EL (cell line): ENCODE measurements at regions not wholly inside any gene's neighbourhood (a gene's known extent, or its start where the extent isn't known, plus 50 kb on each side); places are given as distances from the start of the nearest gene placed in this dataset.
"Not testable (repeated sequence)": the region's sequence is repeated elsewhere in the genome, so short reads cannot be mapped to it uniquely, and the experiment has no call there.

ENCODE experiments used
- DNase-seq: peaks from one replicate; pipeline ENCODE4 v3.0.0-alpha.2; 2016

DNA sequence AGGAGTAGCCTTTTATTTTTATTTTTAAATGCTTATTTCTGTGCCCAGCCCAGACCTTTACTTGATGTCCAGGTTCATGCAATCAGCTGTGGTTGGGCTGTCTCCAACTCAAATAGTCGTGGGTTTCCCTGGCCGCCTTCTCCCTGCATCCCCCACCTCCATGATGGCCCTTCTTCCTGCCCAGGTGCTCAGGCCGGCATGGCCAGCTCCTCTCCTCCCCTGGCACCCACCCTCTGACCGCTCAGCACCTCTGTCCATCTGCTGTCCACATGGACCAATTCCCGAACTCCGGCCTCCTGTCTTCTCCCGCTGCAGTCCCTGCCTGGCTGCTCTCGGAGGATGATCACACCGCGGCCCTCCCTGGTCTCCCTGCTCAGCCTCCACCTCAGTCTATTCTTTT lies 81.2 kb upstream of the SULF2 start:
- no peak for DNase-seq

DNA sequence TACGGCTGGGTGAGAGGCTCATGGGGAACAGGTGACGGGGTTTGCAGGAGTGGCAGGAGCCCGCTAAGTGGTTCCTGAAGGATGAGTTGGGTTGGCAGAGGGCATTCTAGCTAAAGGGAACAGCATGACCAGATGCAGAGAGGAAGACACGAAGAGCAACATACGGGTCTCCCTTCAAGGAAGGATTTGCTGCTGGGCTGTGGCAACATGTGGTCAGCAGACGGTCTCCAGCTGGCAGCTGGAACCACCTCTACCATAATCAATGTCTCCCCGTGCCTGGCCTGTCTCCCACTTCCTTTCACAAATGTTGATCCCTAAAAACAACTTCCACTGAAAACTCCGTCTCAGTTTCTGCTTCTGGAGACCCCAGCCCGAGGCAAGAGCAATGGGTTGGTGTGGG lies 80.6 kb upstream of the SULF2 start:
- no peak for DNase-seq

DNA sequence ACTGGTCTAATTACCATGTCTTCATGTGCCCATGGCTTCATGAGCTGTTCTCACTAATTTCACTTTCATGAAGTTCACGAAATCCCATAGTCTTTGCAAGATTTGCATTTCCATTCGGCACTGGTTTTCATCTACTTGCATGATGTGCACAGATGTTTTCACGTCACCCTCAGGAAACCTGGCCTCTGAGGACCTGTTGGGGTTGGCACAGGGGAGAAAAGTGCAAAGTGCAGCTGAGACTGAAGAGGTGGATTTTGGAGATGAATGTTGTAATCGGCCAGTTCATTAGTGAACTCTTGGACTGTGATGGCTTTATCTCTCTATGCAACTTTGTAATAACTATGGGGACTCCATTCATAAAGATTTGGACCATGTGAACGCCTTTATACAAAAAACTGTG lies 80.2 kb upstream of the SULF2 start:
- no peak for DNase-seq

DNA sequence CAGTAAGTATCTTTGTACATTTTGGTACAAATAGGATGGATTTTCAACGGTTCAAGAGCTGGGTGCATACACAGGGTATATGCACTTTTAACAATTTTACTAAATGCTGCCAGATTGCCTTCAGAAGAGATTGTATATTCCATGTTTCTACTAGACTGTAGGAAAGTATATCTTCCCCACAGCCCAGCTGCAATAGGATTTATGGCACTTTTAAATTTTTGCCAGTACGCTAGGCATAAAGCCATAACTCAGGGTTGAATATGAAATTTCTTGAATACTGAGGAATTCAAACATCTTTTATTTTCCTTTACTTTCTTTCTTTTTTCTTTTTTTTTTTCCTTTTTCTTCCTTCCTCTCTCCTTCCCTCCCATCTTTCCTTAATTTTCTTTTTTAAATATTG lies 78.7 kb upstream of the SULF2 start:
- no peak for DNase-seq

DNA sequence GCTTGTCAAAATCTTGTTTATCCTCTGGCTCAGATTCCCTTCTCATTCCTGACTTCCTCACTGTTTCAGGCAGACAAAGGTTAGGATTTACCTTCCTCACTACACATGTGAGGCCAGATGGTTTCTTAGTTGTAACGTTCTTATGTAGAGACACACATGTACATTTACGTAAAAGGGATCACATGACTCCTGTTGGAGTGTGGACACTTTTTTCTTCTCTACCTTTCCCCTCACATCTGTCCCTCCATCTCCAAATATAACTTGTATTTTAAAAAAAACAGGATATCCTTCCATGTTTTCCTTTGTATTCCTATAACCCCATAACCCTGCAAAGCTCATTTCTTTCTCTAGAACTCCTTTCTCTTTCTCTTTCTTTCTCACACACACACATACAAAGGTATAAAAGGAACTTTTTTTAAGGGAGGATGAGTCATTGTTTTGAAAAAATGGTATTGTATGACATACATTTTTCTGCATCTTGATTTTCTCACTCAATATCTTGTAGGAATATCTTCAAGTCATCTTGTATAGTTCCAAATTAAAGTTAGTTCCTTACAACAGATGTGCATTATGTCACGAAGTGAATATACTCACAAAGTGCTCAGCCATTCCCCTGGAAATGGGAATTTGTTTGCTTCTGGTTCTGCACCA lies 78.2 kb upstream of the SULF2 start:
- no peak for DNase-seq

DNA sequence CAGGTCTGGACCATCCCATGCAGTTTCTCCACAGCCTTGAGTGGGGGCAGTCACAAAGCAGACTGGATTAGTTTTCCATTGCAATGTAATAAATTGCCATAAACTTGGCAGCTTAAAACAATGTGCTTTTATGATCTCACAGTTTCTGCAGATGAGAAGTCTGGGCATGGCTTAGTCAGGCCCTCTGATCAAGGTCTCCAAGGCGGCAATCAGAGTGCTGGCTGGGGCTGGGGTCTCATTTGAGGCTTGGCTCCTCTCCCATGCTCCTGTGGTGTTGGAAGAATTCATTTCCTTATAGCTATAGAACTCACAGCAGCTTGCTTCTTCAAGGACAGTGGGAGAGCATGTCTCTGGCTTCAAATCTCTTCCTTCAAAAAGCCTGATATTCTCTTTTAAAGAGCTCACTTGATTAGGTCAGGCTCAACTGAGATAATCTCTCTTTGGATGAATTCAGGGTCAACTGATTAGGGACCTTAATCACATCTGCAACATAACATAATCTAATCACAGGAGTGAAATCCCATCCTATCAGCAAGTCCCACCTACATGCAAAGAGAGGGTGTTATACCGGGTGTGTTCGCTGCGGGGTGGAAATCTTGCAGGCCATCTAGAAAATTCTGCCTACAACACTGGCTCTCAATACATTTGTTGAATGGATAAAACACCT lies 77.4 kb upstream of the SULF2 start:
- no peak for DNase-seq

DNA sequence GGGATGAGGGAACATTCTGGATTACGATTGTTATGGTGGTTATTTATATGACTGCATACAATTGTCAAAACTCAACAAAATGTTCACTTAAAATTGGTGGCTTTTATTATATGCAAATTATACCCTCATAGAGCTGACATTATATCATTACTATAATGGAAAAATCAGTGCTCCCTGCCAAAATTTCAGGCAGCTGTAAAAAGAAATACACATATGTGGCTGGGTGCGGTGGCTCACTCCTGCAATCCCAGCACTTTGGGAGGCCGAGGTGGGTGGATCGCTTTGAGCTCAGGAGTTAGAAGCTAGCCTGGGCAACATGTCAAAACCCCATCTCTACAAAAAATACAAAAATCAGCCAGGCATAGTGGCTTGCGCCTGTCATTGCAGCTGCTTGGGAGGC lies 75.8 kb upstream of the SULF2 start:
- DNase-seq = no peak

DNA sequence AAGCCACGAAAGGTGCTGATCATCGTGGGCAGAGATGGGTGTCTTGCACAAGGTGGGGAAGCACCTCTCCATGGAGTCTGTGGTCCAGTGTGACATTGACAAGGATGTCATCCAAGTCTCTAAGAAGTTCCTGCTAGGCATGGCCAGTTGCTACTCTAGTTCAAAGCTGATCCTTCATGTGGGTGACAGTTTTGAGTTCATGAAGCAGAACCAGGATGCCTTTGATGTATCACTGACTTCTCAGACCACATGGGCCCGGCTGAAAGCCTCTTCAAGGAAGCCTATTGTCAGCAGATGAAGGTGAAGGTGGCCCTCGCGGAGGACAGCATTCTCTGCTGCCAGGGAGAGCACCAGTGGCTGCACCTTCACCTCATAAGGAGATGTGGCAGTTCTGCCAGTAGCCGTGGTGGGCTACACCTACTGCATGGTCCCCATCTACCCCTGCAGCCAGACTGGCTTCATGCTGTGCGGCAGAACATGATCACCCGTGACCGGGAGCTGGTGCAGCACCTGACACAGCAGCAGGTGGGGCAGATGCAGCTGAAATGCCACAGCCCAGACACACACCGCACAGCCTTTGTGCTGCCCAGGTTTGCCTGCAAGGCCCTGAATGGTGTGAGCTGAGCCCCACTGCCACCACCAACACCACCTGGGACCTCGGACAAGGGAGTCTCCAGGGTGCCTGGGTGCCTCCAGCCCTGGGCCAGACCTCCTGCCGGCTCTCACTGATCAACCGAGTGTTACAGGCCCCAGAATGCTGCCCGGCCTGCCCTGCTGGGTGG lies 75.0 kb upstream of the SULF2 start:
- DNase-seq = no peak

DNA sequence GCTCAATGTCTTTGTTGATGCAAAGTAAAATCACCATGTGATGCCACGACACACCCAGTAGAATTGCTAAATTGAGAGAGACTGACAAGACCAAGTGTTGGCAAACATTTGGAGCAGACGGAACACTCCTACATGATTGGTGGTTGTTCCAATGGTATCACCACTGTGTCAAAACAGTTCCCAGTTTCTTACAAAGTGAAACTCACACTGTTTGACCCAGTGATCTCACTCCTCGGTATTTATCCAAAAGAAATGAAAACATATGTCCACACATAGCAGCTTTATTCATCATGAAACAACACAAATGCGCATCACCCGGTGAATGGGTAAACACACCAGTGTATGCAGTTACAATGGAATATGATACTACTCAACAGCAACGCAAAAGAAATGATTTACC lies 74.0 kb upstream of the SULF2 start:
- DNase-seq = no peak

DNA sequence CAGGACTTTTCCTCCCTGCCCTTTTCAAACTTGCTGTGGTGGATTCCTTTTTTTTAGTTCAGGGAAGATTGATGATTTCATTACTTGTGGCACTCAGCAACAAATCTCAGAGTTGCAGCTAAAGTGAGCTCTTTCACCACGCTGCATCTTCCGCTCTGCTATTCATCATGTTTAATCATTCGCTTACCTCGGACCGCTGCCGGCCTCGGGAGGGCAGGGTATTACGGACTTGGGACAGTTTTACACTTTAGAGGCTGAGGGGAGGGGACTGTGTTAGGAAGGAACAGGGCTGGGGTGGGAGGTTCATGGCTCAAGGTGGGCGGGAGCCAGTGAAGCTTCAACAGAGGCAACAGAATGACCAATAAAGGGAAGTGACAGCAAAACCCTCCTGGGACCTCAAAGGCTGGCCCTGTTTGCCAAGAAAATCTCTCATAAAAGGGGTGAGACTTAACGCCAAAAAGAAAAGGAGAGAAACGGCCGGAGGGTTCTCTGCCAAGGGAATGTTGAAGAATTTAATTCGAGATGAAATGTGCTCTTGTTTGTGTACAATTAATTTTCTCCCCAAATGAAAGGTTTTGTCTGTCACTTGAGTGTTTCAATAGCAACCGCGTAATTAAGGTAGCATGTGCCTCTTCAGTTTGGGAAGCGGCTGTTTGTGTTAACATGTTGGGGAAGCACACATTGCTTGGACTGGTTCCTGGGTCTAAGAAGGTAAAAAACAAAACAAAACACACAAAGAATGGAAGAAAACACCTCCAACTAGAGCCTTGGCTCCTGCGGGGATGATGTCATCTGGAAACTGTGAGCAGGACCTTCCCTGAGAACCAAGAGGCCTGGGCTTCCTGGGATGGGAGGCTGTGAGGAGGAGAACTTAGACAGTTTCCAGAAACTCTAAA lies 72.5 kb upstream of the SULF2 start:
- no peak for DNase-seq

DNA sequence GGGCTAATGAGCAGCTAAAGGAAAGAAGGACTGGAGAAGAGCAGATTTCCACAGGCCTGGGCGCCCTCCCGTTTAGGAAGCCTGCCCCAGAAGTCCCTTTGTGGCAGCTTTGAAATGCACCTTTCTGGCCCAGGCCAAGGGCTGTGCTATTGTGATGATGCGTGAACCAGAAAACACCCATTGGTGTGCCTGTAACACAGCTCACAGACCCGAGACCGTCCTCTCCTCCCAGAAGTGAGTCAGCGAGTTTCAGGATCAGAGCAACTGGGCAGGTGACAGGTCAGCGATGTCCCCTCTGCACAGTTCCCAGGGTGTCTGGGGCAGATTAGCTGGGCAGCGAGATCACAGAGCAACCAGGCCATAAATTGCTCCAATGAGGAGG lies 71.9 kb upstream of the SULF2 start:
- DNase-seq = no peak

DNA sequence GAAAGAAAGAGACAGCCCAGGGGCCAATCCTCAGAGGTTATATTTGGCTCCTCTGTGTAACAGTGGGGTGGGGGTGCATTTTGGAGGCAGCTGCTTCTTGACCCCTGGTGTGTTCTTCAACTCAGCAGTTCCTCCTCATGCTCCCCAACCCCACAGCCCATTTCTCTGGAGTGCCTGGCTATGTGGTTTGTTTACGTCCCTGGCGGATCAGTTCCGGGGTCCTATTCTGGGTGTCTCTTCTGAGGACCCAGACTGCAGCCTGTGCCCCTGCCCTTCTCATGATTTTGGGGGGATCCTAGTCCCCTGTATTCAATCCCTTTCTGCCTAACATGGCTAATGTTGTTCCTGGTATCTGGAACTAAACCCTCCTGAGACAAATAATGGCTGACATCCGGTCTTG lies 70.5 kb upstream of the SULF2 start:
- no peak for DNase-seq

DNA sequence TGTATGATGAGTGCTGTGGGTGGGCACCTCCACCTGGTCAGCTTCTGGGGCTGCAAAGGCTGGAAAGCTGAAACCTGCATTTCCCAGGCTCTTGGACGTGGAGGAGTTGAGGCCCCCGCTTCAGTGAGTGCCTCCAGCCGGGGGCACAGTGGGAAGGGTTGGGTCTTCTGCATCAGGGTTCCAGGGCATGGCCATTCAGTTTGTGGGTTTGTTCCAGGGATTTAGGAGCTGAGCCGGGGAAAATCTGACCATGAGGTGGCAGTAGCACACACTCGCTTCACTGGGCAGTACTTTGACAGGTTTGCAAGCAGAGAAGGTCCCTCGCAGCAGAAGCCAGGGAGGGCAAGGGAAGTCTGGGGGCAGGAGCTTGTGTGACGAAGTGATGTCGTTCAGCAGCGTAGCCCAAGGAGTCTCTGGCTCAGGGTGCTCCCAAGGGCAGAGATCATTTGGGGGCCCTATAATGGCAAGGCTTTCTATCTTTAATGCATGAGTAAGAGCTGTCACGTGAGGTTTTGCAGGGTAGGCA lies 69.5 kb upstream of the SULF2 start:
- peak; percentile 49 for DNase-seq

DNA sequence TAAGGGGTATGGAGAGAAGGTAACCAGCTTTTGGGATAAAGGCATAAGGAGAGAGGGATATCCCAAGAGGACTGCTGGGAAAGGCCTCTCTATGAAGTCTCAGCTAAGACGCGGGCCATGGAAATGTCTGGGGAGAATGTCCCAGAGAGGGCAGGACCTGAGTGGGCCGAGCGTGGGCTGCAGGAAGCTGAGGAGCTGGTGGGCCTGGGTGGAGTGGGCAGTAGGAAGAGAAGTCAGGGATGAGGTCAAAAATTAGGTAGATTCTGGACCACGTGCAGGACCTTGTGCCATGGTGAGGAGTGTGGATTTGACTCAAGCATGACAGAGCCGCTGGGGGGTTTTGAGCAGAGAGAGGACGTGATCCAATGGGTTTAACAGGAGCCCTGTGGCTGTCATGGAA lies 66.5 kb upstream of the SULF2 start:
- no peak for DNase-seq

DNA sequence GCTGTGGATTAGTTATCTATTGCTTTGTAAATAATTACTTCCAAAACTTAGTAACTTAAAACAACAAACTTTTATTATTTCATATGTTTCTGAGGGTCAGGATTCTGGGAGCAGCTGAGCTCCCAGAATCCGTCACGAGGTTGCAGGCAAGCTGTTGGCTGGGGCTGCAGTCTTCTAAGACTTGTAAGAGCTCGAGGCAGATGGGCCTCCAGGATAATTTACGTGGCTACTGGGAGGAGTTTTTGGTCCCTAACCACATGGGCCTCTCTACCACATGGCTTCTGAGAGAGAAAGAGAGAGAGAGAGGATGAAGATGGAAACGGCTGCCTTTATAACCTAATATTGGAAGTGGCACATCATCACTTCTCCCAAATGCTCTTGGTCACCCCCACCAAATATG lies 64.9 kb upstream of the SULF2 start:
- DNase-seq = no peak

DNA sequence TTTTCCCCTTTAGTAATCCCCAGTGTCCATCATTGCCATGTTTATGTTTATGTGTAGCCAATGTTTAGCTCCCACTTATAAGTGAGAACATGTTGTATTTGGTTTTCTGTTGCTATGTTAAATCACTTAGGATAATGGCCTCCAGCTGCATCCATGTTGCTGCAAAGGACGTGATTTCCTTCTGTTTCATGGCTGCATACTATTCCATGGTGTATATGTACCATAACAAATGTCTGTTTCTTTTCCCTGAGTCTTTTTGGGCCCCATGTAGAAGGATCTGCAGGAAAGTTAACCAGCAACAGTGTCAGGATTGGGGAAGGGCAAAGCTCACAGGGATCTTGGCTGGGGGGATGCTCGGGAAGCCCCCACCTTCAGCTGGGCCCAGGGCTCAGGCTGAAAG lies 64.3 kb upstream of the SULF2 start:
- no peak for DNase-seq

DNA sequence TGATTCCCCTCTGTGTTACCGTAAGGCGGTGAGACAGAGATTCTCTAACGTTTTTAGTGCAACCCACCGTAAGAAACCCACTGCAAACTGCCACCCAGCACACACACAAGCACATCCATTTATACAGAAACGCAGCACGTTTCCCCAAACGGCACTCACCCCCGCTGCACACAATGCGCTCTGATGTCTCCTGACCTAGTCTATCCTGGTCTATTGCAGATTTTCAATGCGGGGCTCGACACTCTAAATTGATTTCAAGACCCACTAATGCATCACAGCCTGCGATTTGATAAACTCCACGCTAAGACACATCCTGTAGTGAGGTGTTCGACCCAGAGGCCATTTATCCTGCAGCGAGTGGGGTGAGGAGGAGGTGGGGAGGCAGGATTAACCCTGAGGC lies 63.7 kb upstream of the SULF2 start:
- DNase-seq = no peak

DNA sequence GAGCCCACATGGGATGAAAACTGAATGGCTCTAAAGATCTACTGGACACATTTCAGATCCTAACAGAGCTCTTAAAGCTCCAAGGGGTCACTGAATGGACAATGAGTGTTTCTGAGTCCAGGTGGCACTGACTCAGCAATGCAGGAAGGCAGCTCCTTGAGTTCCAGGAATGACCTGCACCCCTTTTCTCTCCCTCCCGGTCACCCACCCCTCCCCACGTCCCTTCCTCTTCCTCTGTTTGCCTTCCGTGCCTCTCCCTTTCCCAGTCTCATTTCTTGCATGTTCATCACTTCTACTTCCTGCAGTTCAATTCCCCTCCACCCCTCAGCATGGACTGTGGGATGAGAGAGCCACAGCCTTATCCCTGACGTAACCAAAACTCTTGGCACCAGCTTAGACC lies 63.3 kb upstream of the SULF2 start:
- not testable (repeated sequence) for DNase-seq

DNA sequence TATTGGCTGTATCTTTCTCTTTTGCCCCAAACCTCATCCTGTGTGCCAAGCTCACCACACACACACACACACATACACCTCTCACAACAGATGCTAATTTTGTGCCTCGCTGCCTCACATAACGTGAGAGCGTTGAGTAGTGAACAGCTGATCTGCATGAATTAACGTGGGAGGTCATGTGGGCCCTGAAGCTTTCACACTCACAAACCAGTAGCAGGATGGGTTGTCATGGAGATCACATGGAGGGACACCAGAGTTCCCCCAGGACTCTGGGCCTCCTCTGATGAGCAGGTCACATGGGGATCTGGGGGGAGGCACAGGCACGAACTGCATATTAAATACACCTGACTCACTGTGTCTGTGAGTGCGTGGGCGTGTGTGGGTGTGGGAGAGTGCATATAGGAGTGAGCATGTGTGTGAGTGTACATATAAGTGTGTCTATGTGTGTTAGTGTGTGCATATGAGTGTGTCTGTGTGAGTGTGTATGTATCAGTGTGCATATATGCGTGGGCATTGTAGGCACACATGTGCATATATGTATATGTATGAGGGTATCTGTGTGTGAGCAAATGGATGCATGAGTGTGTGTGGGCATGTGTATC lies 62.7 kb upstream of the SULF2 start:
- DNase-seq = no peak

DNA sequence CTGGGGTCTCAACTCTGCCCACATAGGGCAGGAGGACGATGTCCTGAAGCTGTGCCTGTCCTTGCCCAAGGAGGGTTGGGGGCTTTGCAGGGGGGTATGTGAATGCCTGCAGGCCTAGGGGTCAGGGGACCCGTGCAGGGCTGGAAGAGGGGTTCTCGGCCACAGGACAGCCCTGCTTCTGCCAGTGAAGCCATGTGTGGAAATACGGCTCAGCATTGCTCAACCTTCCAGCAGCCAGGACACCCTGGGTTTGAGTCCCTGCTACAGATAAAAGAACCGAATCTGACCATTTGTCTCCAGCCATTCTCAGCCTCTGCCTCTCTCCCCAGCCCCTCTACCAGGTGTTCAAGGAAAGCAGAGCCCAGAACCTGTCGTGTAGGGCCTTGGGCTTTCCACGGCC lies 61.9 kb upstream of the SULF2 start:
- DNase-seq = not testable (repeated sequence)

DNA sequence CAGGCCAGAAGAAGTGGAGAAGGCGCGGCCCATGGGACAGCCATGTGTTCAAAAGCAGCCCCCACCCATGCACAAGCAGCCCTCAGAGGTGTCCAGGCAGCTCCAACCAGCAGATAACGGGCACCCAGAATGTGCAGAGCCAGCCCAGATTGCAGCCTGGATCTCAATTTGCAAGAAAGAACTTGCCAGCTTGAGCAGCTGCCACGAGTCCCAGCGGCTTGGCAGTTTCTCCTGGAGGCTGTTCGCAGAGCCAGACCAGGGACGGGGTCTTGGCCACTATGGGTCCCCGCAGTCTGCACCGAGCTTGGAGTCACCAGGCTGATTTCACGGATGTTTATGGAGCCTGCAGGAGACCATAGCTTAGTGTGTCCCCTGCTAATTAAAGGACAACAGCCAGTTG lies 61.4 kb upstream of the SULF2 start:
- not testable (repeated sequence) for DNase-seq

DNA sequence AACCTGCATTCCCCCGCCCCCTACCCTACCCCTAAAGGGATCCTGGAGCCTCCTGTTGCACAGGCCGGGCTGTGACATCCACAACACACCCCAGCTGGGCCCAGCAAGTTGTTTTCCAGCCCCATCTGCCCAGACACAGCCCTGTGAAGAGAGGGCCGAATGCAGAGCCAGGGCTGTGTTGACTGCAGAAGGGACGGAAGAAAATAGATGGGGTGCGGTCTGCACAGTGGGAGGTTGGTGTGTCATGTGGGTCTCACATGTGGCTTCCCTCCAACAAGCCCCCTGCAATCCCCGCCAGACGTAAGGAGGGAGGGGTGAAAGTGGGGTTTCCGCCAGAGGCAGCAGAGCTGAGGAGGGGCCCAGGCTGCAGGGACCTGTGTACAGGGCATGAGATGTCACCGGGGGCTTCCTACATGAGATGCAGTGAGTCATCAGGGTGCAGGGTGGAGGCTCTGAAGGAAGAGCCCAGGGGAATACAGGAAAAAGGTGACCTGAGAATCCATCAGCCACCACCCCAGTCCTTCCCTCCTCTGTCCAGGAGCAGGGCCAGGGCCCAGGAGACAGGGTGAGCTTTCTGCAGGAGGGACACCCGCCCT lies 60.2 kb upstream of the SULF2 start:
- not testable (repeated sequence) for DNase-seq
